ENCODE measurements at regions not wholly inside any gene's neighbourhood (a gene's known extent, or its start where the extent isn't known, plus 50 kb on each side); places are given as distances from the start of the nearest gene placed in this dataset.

GRCh38 chr15:61798631-61799030, 261.6 kb downstream of the VPS13C start:
- Histone ChIP-seq H3K36me3 (no peaks in the 10 kb centered on the region), H3K4me1 (replicated peaks) (no peaks in the 10 kb centered on the region), H3K27me3 (replicated peaks) (no peaks in the 10 kb centered on the region), H3K4me3 (no peak overlapping the region), H3K27ac (no peak overlapping the region), H3K9me3 (replicated peaks) (no peaks in the 10 kb centered on the region)
- no peak for DNase-seq (ENCODE audit: low read depth in 1 of 2, low spot score in 2 of 2)

GRCh38 chr15:61796056-61796455, 264.2 kb downstream of the VPS13C start:
- Histone ChIP-seq H3K27ac (no peak overlapping the region), H3K27me3 (replicated peaks) (no peaks in the 10 kb centered on the region), H3K4me3 (no peak overlapping the region), H3K36me3 (no peaks in the 10 kb centered on the region), H3K4me1 (replicated peaks) (no peaks in the 10 kb centered on the region), H3K9me3 (replicated peaks) (no peaks in the 10 kb centered on the region)
- DNase-seq (ENCODE audit: low read depth in 1 of 2, low spot score in 2 of 2): no peak

GRCh38 chr15:61794881-61795280, 265.4 kb downstream of the VPS13C start:
- DNase-seq (ENCODE audit: low read depth in 1 of 2, low spot score in 2 of 2): no peak
- Histone ChIP-seq H3K27ac (no peak overlapping the region), H3K9me3 (replicated peaks) (no peaks in the 10 kb centered on the region), H3K27me3 (replicated peaks) (no peaks in the 10 kb centered on the region), H3K4me3 (no peak overlapping the region), H3K4me1 (replicated peaks) (no peaks in the 10 kb centered on the region), H3K36me3 (no peaks in the 10 kb centered on the region)

GRCh38 chr15:61794276-61794675, 266.0 kb downstream of the VPS13C start:
- no peak for DNase-seq (ENCODE audit: low read depth in 1 of 2, low spot score in 2 of 2)
- no peak overlapping the region for H3K27ac ChIP-seq
- H3K4me1 ChIP-seq (replicated peaks): no peaks in the 10 kb centered on the region
- no peaks in the 10 kb centered on the region for H3K9me3 ChIP-seq (replicated peaks)
- H3K4me3 ChIP-seq: no peak overlapping the region
- no peaks in the 10 kb centered on the region for H3K36me3 ChIP-seq
- no peaks in the 10 kb centered on the region for H3K27me3 ChIP-seq (replicated peaks)

- H3K27me3 ChIP-seq (replicated peaks): no peaks in the 10 kb centered on the region; the same call in 1 of the 2 replicates
- H3K27ac ChIP-seq: no peak overlapping the region
- H3K36me3 ChIP-seq: no peaks in the 10 kb centered on the region
- no peak overlapping the region for H3K4me3 ChIP-seq
- no peaks in the 10 kb centered on the region for H3K9me3 ChIP-seq (replicated peaks)
- DNase-seq (ENCODE audit: low read depth in 1 of 2, low spot score in 2 of 2): no peak
- no peaks in the 10 kb centered on the region for H3K4me1 ChIP-seq (replicated peaks)
Measured at GRCh38 chr15:61784734-61785133, 275.5 kb downstream of the VPS13C start.

- DNase-seq (ENCODE audit: low read depth in 1 of 2, low spot score in 2 of 2): no peak
- no peak overlapping the region for H3K4me3 ChIP-seq
- no peak overlapping the region for H3K27ac ChIP-seq
- H3K9me3 ChIP-seq (replicated peaks): no peaks in the 10 kb centered on the region
- no peaks in the 10 kb centered on the region for H3K4me1 ChIP-seq (replicated peaks)
- H3K27me3 ChIP-seq (replicated peaks): no peaks in the 10 kb centered on the region; the same call in 1 of the 2 replicates
- no peaks in the 10 kb centered on the region for H3K36me3 ChIP-seq
Measured at GRCh38 chr15:61780278-61780980, 279.8 kb downstream of the VPS13C start.

GRCh38 chr15:61777689-61778088, 282.6 kb downstream of the VPS13C start:
- Histone ChIP-seq H3K9me3 (replicated peaks) (no peaks in the 10 kb centered on the region), H3K27me3 (replicated peaks) (no peaks in the 10 kb centered on the region; the same call in 1 of the 2 replicates), H3K36me3 (no peaks in the 10 kb centered on the region), H3K4me3 (no peak overlapping the region), H3K4me1 (replicated peaks) (no peaks in the 10 kb centered on the region), H3K27ac (no peak overlapping the region)
- DNase-seq (ENCODE audit: low read depth in 1 of 2, low spot score in 2 of 2): no peak

GRCh38 chr15:61769557-61769956, 290.7 kb downstream of the VPS13C start:
- Histone ChIP-seq H3K27me3 (replicated peaks) (no peaks in the 10 kb centered on the region), H3K9me3 (replicated peaks) (no peaks in the 10 kb centered on the region), H3K27ac (no peak overlapping the region), H3K4me3 (no peak overlapping the region), H3K36me3 (no peaks in the 10 kb centered on the region), H3K4me1 (replicated peaks) (no peaks in the 10 kb centered on the region)
- DNase-seq (ENCODE audit: low read depth in 1 of 2, low spot score in 2 of 2): no peak

- Histone ChIP-seq H3K9me3 (replicated peaks) (no peaks in the 10 kb centered on the region), H3K27me3 (replicated peaks) (no peaks in the 10 kb centered on the region), H3K4me3 (no peak overlapping the region), H3K27ac (no peak overlapping the region), H3K4me1 (replicated peaks) (no peaks in the 10 kb centered on the region), H3K36me3 (no peaks in the 10 kb centered on the region)
- DNase-seq (ENCODE audit: low read depth in 1 of 2, low spot score in 2 of 2): no peak
Measured at GRCh38 chr15:61768131-61768530, 292.1 kb downstream of the VPS13C start.

GRCh38 chr15:61764981-61765380, 295.3 kb downstream of the VPS13C start:
- no peaks in the 10 kb centered on the region for H3K9me3 ChIP-seq (replicated peaks)

GRCh38 chr15:61764141-61764540, 296.1 kb downstream of the VPS13C start:
- H3K4me3 ChIP-seq: no peak overlapping the region
- H3K9me3 ChIP-seq (replicated peaks): no peaks in the 10 kb centered on the region
- H3K27me3 ChIP-seq (replicated peaks): no peaks in the 10 kb centered on the region
- H3K27ac ChIP-seq: no peak overlapping the region
- DNase-seq (ENCODE audit: low read depth in 1 of 2, low spot score in 2 of 2): no peak
- H3K36me3 ChIP-seq: no peaks in the 10 kb centered on the region
- no peaks in the 10 kb centered on the region for H3K4me1 ChIP-seq (replicated peaks)

More at GRCh38 chr15:61764981-61765380, 295.3 kb downstream of the VPS13C start:
- Histone ChIP-seq H3K4me3 (no peak overlapping the region), H3K36me3 (no peaks in the 10 kb centered on the region), H3K27me3 (replicated peaks) (no peaks in the 10 kb centered on the region), H3K4me1 (replicated peaks) (no peaks in the 10 kb centered on the region), H3K27ac (no peak overlapping the region)
- DNase-seq (ENCODE audit: low read depth in 1 of 2, low spot score in 2 of 2): no peak

GRCh38 chr15:61762676-61763075, 297.6 kb downstream of the VPS13C start:
- Histone ChIP-seq H3K4me1 (replicated peaks) (no peaks in the 10 kb centered on the region), H3K4me3 (no peak overlapping the region)
- no peak for DNase-seq (ENCODE audit: low read depth in 1 of 2, low spot score in 2 of 2)

GRCh38 chr15:61759639-61760038, 300.6 kb downstream of the VPS13C start:
- H3K4me1 ChIP-seq (replicated peaks): no peaks in the 10 kb centered on the region
- no peak overlapping the region for H3K27ac ChIP-seq
- H3K9me3 ChIP-seq (replicated peaks): no peaks in the 10 kb centered on the region; the same call in 1 of the 2 replicates
- no peaks in the 10 kb centered on the region for H3K36me3 ChIP-seq
- H3K4me3 ChIP-seq: no peak overlapping the region
- no peak for DNase-seq (ENCODE audit: low read depth in 1 of 2, low spot score in 2 of 2)
- no peaks in the 10 kb centered on the region; the same call in 1 of the 2 replicates for H3K27me3 ChIP-seq (replicated peaks)

More at GRCh38 chr15:61762676-61763075, 297.6 kb downstream of the VPS13C start:
- H3K27me3 ChIP-seq (replicated peaks): no peaks in the 10 kb centered on the region; the same call in 1 of the 2 replicates
- no peaks in the 10 kb centered on the region for H3K9me3 ChIP-seq (replicated peaks)
- H3K36me3 ChIP-seq: no peaks in the 10 kb centered on the region
- no peak overlapping the region for H3K27ac ChIP-seq

- Histone ChIP-seq H3K27ac (no peak overlapping the region), H3K4me3 (no peak overlapping the region), H3K4me1 (replicated peaks) (no peaks in the 10 kb centered on the region), H3K36me3 (no peaks in the 10 kb centered on the region), H3K27me3 (replicated peaks) (no peaks in the 10 kb centered on the region; the same call in 1 of the 2 replicates), H3K9me3 (replicated peaks) (no peaks in the 10 kb centered on the region; the same call in 1 of the 2 replicates)
- no peak for DNase-seq (ENCODE audit: low read depth in 1 of 2, low spot score in 2 of 2)
Measured at GRCh38 chr15:61756071-61756820, 304.0 kb downstream of the VPS13C start.
